ENCODE measurements at regions not wholly inside any gene's neighbourhood (a gene's known extent, or its start where the extent isn't known, plus 50 kb on each side); places are given as distances from the start of the nearest gene placed in this dataset.

DNA sequence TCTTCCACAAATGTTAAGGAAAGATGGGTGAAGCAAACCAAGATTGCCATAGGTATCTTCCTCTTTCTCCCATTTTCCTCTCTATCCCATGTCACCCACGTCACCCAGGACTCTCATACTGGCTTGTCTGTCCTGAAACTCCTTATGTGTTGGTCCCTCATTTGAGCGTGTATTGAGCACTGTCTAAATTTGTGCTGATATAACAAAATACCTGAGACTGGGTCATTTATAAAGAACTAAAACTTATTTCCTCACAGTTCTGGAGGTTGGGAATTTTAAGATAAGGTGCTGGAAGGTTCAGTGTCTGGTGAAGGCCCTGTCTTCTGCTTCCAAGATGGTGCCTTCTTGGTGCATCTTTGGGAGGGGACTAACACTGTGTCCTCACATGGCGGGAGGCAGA is 186.9 kb upstream of the SLC24A5 start (continued):
- TF ChIP-seq TEAD4 (IDR thresholded peaks at IDR 0.05; ENCODE audit: low read depth, low read length) = no peak
- no peak for TF ChIP-seq KDM1A (IDR thresholded peaks at IDR 0.05; ENCODE audit: borderline replicate concordance, low read length)
- no peak for TF ChIP-seq POLR2AphosphoS5 (IDR thresholded peaks at IDR 0.05; ENCODE audit: low read depth, low read length)
- TF ChIP-seq SAP30 (IDR thresholded peaks at IDR 0.05; ENCODE audit: insufficient read depth, insufficient replicate concordance, low read length) = no peak
- TF ChIP-seq EGR1 (IDR thresholded peaks at IDR 0.05; ENCODE audit: borderline replicate concordance, low read depth, low read length) = no peak
